ENCODE measurements at regions not wholly inside any gene's neighbourhood (a gene's known extent, or its start where the extent isn't known, plus 50 kb on each side); places are given as distances from the start of the nearest gene placed in this dataset.

- Histone ChIP-seq H4K20me1 (replicated peaks; ENCODE audit: control insufficient read depth, extremely low read depth, insufficient read depth, low read length) (no peaks in the 10 kb centered on the region), H3K9ac (replicated peaks; ENCODE audit: extremely low read depth, insufficient read depth, low read length) (no peak overlapping the region), H3K4me3 (replicated peaks in 1 of 3; ENCODE audit: insufficient read depth in 1 of 3, low read depth in 1 of 3, low read length in 3 of 3) (no peak overlapping the region), H3K79me2 (ENCODE audit: control insufficient read depth, insufficient read depth, low read length) (no peaks in the 10 kb centered on the region), H3K9me3 (replicated peaks; ENCODE audit: control insufficient read depth, insufficient read depth, low read length) (no peaks in the 10 kb centered on the region), H3K4me1 (ENCODE audit: control insufficient read depth, extremely low read depth, insufficient read depth, low read length) (no peaks in the 10 kb centered on the region), H3K27me3 (ENCODE audit: control insufficient read depth in 2 of 2, insufficient read depth in 2 of 2, low read length in 2 of 2) (peaks cover 0 to 2% of the 10 kb centered on the region in 2 experiments), H2AFZ (ENCODE audit: low read depth, low read length) (no peak overlapping the region), H3K36me3 (ENCODE audit: control insufficient read depth in 2 of 2, extremely low read depth in 1 of 2, insufficient read depth in 2 of 2, low read length in 2 of 2) (no peaks in the 10 kb centered on the region), H3K4me2 (ENCODE audit: insufficient read depth, low read length) (no peak overlapping the region), H3K9me1 (replicated peaks; ENCODE audit: control insufficient read depth, extremely low read depth, insufficient read depth, low read length) (no peaks in the 10 kb centered on the region), H3K27ac (ENCODE audit: insufficient read depth, low read depth, low read length) (no peak overlapping the region)
- no peak for TF ChIP-seq MAX (IDR thresholded peaks at IDR 0.05; ENCODE audit: insufficient read depth, insufficient read length)
- no peak for TF ChIP-seq FOS (IDR thresholded peaks at IDR 0.05; ENCODE audit: borderline replicate concordance, insufficient read depth, low read length)
- no peak for TF ChIP-seq CTCF (IDR thresholded peaks at IDR 0.05; ENCODE audit: extremely low read depth in 1 of 2, insufficient read depth in 1 of 2, low read depth in 1 of 2, low read length in 2 of 2)
- TF ChIP-seq MYC (IDR thresholded peaks at IDR 0.05; ENCODE audit: low read depth, low read length): no peak
- no peak for TF ChIP-seq EZH2 (IDR thresholded peaks at IDR 0.05; ENCODE audit: borderline replicate concordance, low read depth, low read length, severe bottlenecking)
- TF ChIP-seq POLR2A (IDR thresholded peaks at IDR 0.05; ENCODE audit: low read depth, low read length): no peak
- no peak for TF ChIP-seq JUN (IDR thresholded peaks at IDR 0.05; ENCODE audit: borderline replicate concordance, insufficient read depth, insufficient read length, low read depth)
- no peak for TF ChIP-seq GATA2 (IDR thresholded peaks at IDR 0.05; ENCODE audit: insufficient read depth, insufficient read length, low read depth, low read length)
- TF ChIP-seq POLR2AphosphoS5 (IDR thresholded peaks at IDR 0.05; ENCODE audit: insufficient read depth, low read depth, low read length): no peak
- no peak for DNase-seq (ENCODE audit: low read depth, low spot score)
- ChIA-PET POLR2A (no interaction called here), CTCF (interaction anchor here (0.9 to 2.3 kb wide), 3 partner anchors 9 to 141 kb away, joined by 3 to 8 read pairs (median 5); no protein-coding TSS in a partner anchor)
- FAIRE-seq: no peak
- dilution Hi-C loops (cut with MboI; ENCODE audit: extremely low pct_ligation_motif_present, low sequenced_read_pairs) (no loop called here), intact Hi-C loops (cut with micrococcal nuclease) (no loop called here)
- no TSS peak for BruUV-seq (replicated peaks)
Measured at GRCh38 chr3:34024447-34025240, 226.2 kb downstream of the PDCD6IP start.

All from endothelial cell of umbilical vein (primary cell).